Endothelial cell of hepatic sinusoid (primary cell): ENCODE measurements at regions not wholly inside any gene's neighbourhood (a gene's known extent, or its start where the extent isn't known, plus 50 kb on each side); places are given as distances from the start of the nearest gene placed in this dataset.
"Not testable (repeated sequence)": the region's sequence is repeated elsewhere in the genome, so short reads cannot be mapped to it uniquely, and the experiment has no call there.

Experiments
- in situ Hi-C: cut with HindIII; loops from 2 replicates; pipeline ENCODE4 v1.10.0; 2017; ENCODE audit warnings: low sequenced_read_pairs

DNA sequence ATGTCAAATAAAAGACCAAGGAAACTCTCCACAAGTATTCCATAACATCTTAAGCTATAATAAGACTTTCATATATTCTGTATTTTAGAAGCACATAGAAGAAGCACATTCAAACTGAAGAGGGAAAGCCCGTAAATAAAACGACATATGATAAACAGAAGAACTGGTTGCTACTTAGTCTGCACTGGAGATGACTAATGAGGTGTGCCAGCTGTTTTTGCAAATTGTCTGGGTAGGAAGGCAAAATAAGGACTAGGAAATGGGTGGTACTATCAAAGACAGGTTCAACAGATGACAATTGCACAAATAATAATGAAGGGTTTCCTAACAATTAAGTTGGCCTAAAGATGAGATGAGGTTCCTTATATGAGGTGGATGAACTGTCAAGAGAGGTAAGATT lies 593.2 kb upstream of the CCDC179 start:
- in situ Hi-C loops = no loop called here

DNA sequence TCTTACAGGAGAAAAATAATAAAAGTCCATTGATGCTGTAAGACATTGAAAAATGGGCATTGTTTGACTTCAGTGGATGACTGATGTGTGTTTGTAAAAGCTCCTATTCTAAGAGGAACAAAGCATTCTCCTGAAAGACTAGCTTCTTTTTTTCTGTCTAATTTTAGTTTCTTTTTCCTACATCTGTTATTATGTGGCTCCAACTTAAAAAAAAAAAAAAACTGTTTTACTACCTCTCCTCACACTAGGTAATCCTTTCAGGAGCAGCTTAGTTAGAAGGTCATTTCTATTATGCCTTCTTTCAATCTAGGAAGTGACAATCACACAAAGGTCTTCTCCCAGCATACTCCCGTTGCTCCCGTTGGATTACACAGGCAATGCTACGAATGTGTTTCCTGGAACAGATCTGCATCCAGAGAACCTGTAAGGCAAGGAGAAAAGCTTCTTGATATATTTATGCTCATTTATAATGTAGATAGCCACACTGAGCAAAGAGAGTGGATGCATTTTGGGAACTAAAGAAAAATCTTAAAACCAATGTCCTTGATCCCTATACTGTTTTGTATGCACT lies 595.1 kb upstream of the CCDC179 start:
- in situ Hi-C loops = no loop called here

DNA sequence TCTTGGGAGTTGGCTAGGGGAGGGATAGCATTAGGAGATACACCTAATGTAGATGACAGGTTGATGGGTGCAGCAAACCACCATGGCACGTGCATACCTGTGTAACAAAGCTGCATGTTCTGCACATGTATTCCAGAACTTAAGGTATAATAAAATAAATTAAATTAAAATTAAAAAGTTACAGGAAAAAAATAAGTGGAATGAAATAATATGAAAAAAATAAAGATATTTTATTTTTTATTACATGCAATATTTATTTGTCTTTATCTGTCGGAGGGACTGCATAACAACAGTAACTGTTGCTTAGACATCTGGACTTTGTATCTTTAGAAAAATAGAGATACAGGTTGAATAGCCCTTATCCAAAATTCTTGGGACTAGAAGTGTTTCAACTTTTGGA lies 597.4 kb upstream of the CCDC179 start:
- in situ Hi-C loops = no loop called here

DNA sequence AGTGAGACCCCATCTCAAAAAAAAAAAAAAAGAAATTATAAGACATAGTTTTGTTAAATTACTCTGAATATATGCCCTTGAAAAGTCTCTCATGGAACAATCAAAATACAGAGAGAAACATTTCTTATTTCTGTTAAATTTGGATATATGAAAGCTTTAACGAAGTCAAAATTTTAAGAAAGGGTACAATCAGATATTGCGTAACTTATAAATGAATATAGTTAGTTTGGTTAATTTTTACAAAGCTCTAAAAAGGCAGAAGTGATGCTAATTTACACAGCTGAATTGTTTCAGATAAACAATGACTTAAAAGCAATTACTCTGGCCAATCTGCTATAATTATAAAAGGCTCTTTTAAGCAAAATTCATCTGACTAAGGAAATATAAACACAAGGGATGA lies 611.6 kb upstream of the CCDC179 start:
- in situ Hi-C loops = no loop called here

DNA sequence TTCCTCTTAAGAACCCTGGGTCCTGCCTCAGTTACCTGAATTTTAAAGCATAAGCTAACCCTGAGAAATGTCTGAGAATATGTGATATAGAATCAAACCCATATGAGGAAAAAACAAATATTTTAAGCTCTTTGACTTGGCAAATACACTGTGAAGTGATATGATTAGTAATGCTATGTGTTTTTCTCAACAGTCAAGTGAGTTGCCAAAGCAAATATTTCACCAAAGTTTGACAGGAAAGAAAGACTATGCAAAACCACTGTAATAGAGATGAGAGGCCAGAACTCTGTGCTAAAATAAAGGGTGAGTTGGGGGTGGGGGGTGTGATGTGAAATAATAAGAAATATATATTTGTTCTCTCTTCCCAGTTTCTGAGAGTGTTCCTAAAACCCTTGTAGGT lies 613.5 kb upstream of the CCDC179 start:
- in situ Hi-C loops = no loop called here

DNA sequence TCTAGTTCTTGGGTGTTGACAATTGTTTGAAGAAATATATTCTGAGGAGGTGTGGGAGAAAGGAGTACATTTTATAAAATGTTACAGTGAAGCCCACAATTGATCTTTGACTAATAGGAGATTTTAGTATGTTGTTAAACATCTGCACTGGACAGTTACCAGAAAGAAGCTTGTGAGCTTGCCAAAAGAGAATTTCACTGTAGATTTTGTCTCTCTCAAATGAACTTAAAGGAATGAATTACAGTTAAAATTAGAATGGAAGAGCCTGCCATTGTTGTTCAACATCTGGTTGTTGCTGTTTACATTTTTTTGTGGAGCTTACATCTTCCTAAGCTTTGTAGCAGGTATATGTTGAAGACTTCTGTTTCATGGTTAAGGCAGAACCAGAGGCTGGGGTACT lies 620.5 kb upstream of the CCDC179 start:
- in situ Hi-C loops = no loop called here

DNA sequence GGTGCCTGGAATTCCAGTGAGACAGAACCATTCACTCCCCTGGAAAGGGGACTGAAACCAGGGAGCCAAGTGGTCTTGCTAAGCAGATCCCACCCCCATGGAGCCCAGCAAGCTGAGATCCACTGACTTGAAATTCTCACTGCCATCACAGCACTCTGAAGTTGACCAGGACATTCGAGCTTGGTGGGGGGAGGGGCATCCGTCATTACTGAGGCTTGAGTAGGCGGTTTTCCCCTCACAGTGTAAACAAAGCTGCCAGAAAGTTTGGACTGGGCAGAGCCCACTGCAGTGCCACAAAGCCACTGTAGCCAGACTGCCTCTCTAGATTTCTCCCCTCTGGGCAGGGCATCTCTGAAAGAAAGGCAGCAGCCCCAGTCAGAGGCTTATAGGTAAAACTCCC lies 623.9 kb upstream of the CCDC179 start:
- in situ Hi-C loops = not testable (repeated sequence)

DNA sequence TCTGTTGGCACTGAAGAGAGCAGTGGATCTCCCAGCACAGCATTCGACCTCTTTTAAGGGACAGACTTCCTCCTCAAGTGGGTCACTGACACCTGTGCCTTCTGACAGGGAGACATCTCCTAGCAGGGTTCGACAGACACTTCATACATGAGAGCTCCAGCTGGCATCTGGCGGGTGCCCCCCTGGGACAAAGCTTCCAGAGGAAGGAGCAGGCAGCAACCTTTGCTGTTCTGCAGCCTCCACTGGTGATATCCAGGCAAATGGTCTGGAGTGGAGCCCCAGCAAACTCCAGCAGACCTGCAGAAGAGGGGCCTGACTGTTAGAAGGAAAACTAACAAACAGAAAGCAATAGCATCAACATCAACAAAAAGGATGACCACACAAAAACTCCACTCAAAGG lies 624.3 kb upstream of the CCDC179 start:
- in situ Hi-C loops = not testable (repeated sequence)

DNA sequence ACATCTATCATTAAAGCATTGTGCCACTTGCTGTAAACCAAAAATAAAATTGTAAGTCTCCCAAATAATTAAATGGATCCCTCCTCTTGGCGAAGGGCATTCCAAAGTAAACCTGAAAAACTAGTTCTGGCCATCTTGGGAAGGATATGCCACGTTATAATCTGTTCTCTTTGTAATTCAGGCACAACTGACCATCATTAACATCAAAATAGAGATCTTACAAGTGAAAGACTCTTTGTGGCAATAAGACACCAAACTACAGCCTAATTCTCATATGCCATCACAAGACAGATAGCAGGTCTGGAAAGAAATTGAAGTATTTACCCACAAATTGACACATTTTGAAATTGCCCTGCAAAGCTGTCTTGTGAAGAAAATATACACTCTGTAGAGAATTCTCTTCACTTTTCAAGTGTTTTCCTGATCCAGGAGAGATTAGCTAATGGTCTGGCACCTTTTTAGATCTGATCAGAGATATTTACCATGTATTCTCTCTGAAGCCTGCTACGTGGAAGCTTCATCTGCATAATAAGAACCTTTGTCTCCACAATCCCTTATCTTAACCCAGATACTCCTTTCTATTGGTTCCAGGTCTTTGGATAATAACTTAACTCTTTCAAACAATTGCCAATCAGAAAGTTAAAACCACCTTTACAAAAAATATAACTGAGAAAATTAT lies 630.4 kb upstream of the CCDC179 start:
- in situ Hi-C loops = no loop called here

DNA sequence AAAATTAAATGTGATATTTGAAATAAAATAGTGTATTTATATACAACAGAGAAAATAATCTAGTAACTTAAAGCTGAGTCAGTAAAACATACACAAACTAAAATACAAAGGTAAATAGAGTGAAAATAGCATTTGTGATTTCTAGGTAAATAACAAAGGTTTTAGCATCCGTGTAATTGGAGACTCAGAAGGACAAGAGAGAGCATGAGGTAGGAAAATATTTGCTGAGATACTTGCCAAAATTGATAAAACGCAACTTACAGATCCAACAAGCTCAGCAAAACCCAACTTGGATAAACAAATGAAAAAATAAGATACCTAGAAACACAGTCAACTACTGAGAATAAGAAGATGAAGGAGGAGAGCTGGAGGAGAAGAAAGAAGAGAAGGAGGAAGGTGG lies 634.7 kb upstream of the CCDC179 start:
- in situ Hi-C loops = no loop called here

DNA sequence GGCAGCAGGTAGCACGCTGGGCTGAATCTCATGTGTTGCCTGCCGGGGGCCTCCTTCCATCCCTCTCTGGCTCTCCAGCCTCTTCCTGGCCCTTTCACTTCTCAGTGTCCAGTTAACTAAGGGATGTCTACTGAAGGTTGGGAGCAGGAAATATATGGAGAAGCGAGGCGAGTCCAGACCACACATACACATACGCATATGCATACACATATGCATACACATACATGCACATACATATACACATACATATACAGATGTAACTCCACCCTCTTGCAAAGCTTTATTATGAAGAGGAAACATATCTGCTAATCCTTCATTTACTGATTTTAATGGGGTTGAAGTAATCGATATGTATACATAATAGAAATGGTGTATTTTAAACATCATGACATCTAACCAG lies 636.1 kb upstream of the CCDC179 start:
- in situ Hi-C loops = no loop called here

DNA sequence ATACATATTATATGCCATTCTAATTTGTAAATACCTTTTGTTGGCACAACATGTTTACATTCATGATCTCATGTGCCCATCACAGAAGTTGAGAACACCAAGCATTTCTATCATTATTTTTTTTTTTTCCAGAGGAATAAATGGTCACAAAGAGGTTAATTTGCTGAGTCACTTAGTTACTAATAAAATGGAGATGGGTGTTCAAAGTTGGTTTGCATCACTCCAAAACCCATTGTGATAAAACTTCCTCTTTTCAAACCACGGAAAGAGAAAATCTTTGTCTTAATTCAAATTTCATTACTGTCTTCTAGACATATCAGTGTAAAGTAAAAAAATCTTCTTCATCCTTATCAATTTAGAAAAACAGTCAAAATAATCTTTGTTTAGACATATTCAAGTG lies 636.8 kb upstream of the CCDC179 start:
- in situ Hi-C loops = no loop called here

DNA sequence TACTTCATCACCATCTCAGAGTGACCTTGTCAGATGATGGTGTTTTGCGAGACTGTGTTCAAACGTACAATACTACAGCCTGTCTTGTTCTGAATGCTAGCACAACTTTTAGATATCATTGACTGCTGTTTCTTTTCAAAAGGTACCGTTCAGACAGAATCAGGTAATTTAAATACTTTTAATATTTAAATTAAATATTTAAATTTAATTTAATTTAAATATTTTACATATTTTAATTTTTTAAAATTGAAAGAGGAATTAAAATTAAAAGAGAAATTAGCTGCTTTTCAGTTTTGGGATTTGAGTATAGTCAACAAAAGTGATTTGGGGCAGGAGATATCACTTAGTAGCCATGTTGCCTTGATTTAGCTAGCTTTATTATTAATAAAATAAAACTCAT lies 642.1 kb upstream of the CCDC179 start:
- in situ Hi-C loops = no loop called here

DNA sequence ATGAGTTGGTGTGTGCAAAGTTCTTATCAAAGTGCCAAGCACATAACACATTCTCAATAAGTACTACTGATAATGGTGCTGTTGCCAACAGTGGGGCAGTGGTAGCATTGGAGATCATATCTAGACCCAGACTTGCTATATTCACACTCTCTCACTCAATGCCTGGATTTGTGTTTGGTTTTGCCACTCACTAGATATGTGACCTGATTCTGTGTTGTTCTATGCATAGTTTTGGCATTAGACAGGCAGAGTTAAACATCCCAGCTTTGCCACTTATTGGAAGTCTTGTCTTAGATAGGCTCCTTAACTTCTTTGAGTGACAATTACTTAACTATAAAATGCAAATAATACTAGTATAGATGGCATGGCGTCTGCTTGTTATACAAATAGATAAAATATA lies 642.6 kb upstream of the CCDC179 start:
- in situ Hi-C loops = no loop called here

DNA sequence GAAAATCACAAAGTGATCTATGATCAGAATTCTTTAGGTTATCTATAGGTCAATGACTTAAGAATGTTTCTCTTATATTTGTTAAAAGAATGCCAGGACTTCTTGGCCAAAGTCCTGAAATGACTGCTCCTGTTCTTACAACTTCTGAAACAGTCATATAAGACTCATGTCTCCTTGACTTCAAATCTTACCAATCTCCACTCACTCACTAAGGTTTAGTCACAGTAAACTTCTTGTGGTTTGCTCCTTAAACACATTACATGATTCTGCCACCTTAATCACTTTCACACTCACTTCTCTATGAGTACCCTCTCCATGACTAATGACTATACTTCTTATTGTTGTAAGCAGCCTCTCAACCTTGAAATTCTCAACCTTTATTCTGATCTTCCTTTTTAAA lies 648.7 kb upstream of the CCDC179 start:
- in situ Hi-C loops = no loop called here

DNA sequence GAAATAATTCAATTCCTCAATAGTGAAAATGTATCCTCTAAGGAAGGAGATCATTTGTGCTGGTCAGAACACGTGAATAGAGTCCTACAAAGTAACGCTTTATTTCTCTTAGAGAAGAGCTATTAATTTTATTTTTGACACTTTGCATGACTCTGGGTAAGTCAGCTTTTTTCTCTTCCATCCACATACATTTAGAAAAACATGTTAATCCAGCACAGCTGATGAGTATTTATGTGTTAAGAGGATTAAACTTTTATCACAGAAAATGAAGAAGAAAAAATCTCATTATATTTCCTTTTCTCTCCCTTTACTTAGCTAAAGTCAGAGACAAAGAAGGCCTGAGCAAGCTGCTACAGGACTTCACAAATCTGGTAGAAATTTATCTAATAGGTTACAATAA lies 649.5 kb upstream of the CCDC179 start:
- in situ Hi-C loops = no loop called here

DNA sequence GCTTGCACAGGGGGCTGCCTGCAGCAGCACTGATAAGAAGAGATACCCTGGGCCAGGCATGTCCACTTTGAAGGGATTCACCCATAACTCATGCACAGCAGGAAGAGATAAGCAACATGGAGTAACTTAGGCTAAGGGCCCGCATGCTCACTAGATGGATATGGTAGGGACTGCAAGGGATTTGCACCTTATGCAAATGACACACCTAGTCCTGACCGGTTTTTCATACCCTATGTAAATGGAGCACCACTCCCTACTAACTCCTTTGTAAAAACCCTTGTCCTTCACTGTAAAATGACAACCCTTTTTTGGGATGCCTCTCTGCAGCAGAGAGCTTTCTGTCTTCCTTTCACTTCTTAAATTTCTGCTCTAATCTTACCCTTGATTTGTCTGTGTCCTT lies 658.9 kb upstream of the CCDC179 start:
- in situ Hi-C loops = no loop called here

DNA sequence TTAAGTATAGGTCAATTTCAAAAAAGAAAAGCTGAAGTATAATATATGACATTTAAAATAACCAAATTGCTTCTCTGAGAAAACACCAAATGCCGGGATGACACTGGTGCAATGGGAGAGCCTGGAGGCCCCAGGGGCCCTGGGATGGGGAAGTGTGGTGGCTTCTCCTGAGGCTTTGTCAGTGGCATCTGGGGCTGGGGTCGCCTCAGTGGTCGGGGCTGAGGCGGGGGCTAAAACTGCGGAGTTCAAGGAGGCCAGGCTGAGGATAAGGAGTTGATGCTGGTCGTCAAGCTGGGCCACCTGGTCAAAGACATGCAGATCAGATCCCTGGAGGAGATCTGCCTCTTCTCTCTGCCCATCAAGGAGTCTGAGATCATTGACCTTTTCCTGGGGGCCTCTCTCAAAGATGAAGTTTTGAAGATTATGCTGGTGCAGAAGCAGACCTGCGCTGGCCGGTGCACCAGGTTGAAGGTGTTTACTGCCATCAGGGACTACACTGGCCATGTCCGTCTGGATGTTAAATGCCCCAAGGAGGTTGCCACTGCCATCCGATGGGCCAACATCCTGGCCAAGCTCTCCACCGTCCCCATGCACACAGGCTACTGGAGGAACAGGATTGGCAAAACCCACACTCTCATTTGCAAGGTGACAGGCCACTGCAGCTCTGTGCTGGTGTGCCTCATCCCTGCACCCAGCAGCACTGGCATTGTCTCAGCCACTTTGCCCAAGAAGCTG lies 660.1 kb upstream of the CCDC179 start:
- in situ Hi-C loops = no loop called here

DNA sequence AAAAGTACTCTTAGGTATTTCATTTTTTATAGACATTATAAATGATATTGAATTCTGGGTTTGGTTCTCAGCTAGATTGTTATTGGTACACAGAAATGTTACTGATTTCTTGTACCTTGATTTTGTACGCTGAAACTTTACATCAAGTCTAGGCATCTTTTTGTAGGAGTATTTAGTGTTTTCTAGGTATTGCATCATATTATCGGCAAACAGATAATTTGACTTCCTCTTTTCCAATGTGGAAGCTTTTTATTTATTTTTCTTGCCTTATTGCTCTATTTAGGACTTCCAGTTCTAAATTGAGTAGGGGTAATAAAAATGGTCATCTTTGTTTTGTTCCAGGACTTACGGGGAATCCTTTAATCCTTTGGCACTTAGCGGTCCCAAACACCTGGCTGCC lies 676.6 kb upstream of the CCDC179 start:
- in situ Hi-C loops = no loop called here

DNA sequence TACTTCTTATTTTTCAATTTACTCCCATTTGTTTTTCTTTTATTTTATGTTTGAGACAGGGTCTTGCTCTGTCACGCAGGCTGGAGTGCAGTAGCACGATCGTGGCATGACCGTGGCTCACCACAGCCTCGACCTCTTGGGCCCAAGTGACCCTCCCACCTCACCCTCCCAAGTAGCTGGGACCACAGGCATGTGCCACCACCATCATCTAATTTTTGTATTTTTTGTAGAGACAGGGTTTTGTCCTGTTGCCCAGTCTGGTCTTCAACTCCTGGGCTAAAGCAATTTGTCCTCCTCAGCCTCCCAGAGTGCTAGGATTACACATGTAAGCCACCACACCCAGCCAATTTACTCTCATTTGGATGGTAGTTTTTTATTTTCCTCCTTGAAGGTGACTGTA lies 679.3 kb upstream of the CCDC179 start:
- in situ Hi-C loops = no loop called here

DNA sequence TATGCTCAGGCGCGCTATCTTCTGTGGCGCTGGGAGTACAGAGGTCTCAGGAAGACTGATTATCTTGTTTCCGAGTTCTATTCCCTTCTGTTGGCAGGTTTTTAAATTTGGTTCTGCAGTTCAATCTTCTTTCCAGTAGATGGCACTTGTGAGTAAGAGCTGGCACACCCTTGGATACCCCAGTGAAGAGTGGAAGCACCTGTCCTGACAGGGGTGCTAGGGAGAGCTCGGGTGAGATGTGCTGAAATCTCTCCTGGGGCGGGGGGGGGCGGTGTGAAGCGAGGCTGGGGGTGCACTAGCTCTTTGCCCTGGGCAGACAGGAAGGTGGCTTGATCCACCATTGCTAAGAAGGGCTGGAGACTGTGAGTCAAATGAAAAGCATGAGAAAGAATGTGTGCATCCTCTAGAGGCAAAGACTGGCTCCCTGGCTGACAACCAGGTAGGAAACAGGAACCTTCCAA lies 679.9 kb upstream of the CCDC179 start:
- in situ Hi-C loops = no loop called here

DNA sequence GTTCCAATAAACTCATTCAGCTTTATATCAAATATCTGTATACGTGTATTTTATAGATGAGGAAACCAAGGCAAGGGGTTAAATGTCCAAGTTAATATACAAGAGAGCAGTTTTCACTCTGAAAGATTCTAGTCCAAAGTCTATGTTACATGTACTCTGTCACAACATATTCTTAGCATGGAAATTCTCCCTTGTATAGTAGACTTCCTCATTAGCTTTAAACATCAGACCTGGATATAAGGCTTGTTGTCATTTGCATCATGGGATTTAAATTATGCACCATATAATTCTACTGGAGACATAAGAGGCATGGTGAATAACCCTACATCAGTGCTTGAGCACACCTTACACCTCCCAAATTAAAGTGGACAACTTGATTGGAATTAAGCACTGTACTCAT lies 681.9 kb upstream of the CCDC179 start:
- in situ Hi-C loops = no loop called here
